HTR-8/SVneo (cell line): ENCODE measurements at regions not wholly inside any gene's neighbourhood (a gene's known extent, or its start where the extent isn't known, plus 50 kb on each side); places are given as distances from the start of the nearest gene placed in this dataset.

ENCODE experiments used
- DNase-seq: peaks from one replicate; pipeline ENCODE4 v3.0.0; 2011; ENCODE audit warnings: low spot score, mixed read lengths; ENCODE audit not compliant: insufficient read length
- FAIRE-seq: peaks from 2 replicates; lab custom pipeline; 2011; peaks lifted over from hg19 to GRCh38; lab: Jason Lieb, UNC

- FAIRE-seq = no peak
- no peak for DNase-seq
Measured at GRCh38 chr2:6605836-6606505, 259.7 kb downstream of the CMPK2 start.

- FAIRE-seq (no peak), DNase-seq (no peak)
Measured at GRCh38 chr2:6617794-6618193, 247.9 kb downstream of the CMPK2 start.

GRCh38 chr2:6618201-6618600, 247.5 kb downstream of the CMPK2 start:
- DNase-seq (no peak), FAIRE-seq (no peak)

GRCh38 chr2:6623746-6624145, 242.0 kb downstream of the CMPK2 start:
- no peak for DNase-seq
- FAIRE-seq = no peak

GRCh38 chr2:6626401-6627012, 239.2 kb downstream of the CMPK2 start:
- DNase-seq = no peak
- FAIRE-seq = no peak

- FAIRE-seq = no peak
- DNase-seq = no peak
Measured at GRCh38 chr2:6627316-6627715, 238.4 kb downstream of the CMPK2 start.

- no peak for FAIRE-seq
- no peak for DNase-seq
Measured at GRCh38 chr2:6630209-6630608, 235.5 kb downstream of the CMPK2 start.

- DNase-seq (no peak), FAIRE-seq (no peak)
Measured at GRCh38 chr2:6635296-6635695, 230.4 kb downstream of the CMPK2 start.

GRCh38 chr2:6637330-6637729, 228.4 kb downstream of the CMPK2 start:
- DNase-seq (no peak), FAIRE-seq (no peak)

GRCh38 chr2:6639929-6640620, 225.6 kb downstream of the CMPK2 start:
- DNase-seq (no peak), FAIRE-seq (no peak)

GRCh38 chr2:6640621-6641015, 225.1 kb downstream of the CMPK2 start:
- FAIRE-seq (no peak), DNase-seq (no peak)

- FAIRE-seq (no peak), DNase-seq (no peak)
Measured at GRCh38 chr2:6641956-6642355, 223.8 kb downstream of the CMPK2 start.

GRCh38 chr2:6644261-6644660, 221.4 kb downstream of the CMPK2 start:
- DNase-seq = no peak
- no peak for FAIRE-seq

GRCh38 chr2:6645004-6645403, 220.7 kb downstream of the CMPK2 start:
- no peak for DNase-seq
- FAIRE-seq = no peak

- FAIRE-seq (no peak), DNase-seq (no peak)
Measured at GRCh38 chr2:6645672-6646071, 220.0 kb downstream of the CMPK2 start.

GRCh38 chr2:6647046-6647445, 218.7 kb downstream of the CMPK2 start:
- DNase-seq (no peak), FAIRE-seq (no peak)

- no peak for FAIRE-seq
Measured at GRCh38 chr2:6648596-6649247, 217.0 kb downstream of the CMPK2 start.

GRCh38 chr2:6650311-6650710, 215.4 kb downstream of the CMPK2 start:
- FAIRE-seq (no peak), DNase-seq (no peak)

More at GRCh38 chr2:6648596-6649247, 217.0 kb downstream of the CMPK2 start:
- no peak for DNase-seq

- no peak for FAIRE-seq
- DNase-seq = no peak
Measured at GRCh38 chr2:6652251-6652650, 213.5 kb downstream of the CMPK2 start.

GRCh38 chr2:6653281-6653750, 212.4 kb downstream of the CMPK2 start:
- no peak for FAIRE-seq
- no peak for DNase-seq

GRCh38 chr2:6654279-6654678, 211.4 kb downstream of the CMPK2 start:
- FAIRE-seq = no peak
- no peak for DNase-seq
